Activated CD4-positive, alpha-beta T cell treated with anti-CD3 and anti-CD28 coated beads for 24 hours (primary cell): ENCODE measurements at regions not wholly inside any gene's neighbourhood (a gene's known extent, or its start where the extent isn't known, plus 50 kb on each side); places are given as distances from the start of the nearest gene placed in this dataset.

Source experiments
- DNase-seq, 2 donors: peaks; one replicate each; pipeline ENCODE4 v3.0.0-alpha.2; 2020; ENCODE audit warnings: low read depth in 2 of 2

GRCh38 chr18:41829647-41830516 lies 125.2 kb upstream of the PIK3C3 start:
- no peak for DNase-seq

GRCh38 chr18:41828137-41828536 lies 126.9 kb upstream of the PIK3C3 start:
- DNase-seq: no peak

GRCh38 chr18:41820784-41821183 lies 134.2 kb upstream of the PIK3C3 start:
- no peak for DNase-seq

- no peak for DNase-seq
These were observed 136.4 kb upstream of the PIK3C3 start for GRCh38 chr18:41818381-41819355.

GRCh38 chr18:41814651-41815050 lies 140.4 kb upstream of the PIK3C3 start:
- DNase-seq: no peak

- DNase-seq: no peak
These were observed 145.4 kb upstream of the PIK3C3 start for GRCh38 chr18:41809652-41810051.

GRCh38 chr18:41805341-41805740 lies 149.7 kb upstream of the PIK3C3 start:
- no peak for DNase-seq

- no peak for DNase-seq
These were observed 156.2 kb upstream of the PIK3C3 start for GRCh38 chr18:41798879-41799278.

GRCh38 chr18:41790687-41791086 lies 164.3 kb upstream of the PIK3C3 start:
- DNase-seq: no peak

- DNase-seq: no peak
These were observed 166.0 kb upstream of the PIK3C3 start for GRCh38 chr18:41789001-41789400.

- no peak for DNase-seq
These were observed 171.2 kb upstream of the PIK3C3 start for GRCh38 chr18:41783879-41784278.

GRCh38 chr18:41783065-41783818 lies 171.8 kb upstream of the PIK3C3 start:
- no peak for DNase-seq

- no peak for DNase-seq
These were observed 183.1 kb upstream of the PIK3C3 start for GRCh38 chr18:41771973-41772372.

- DNase-seq: no peak
These were observed 185.8 kb upstream of the PIK3C3 start for GRCh38 chr18:41769265-41769664.

GRCh38 chr18:41768467-41768866 lies 186.6 kb upstream of the PIK3C3 start:
- no peak for DNase-seq

GRCh38 chr18:41767960-41768359 lies 187.1 kb upstream of the PIK3C3 start:
- no peak for DNase-seq

- DNase-seq: no peak
These were observed 189.6 kb upstream of the PIK3C3 start for GRCh38 chr18:41765460-41765859.

GRCh38 chr18:41763361-41763760 lies 191.7 kb upstream of the PIK3C3 start:
- no peak for DNase-seq

- no peak for DNase-seq
These were observed 193.6 kb upstream of the PIK3C3 start for GRCh38 chr18:41761333-41762018.

GRCh38 chr18:41758534-41758933 lies 196.5 kb upstream of the PIK3C3 start:
- no peak for DNase-seq

- DNase-seq: no peak
These were observed 198.9 kb upstream of the PIK3C3 start for GRCh38 chr18:41756141-41756540.
